COLO668 (cell line): ENCODE measurements at regions not wholly inside any gene's neighbourhood (a gene's known extent, or its start where the extent isn't known, plus 50 kb on each side); places are given as distances from the start of the nearest gene placed in this dataset.

Source experiments
- DNase-seq: peaks from one replicate; lab custom pipeline; 2025; ENCODE audit not compliant: unreplicated experiment; lab: John Stamatoyannopoulos, UW

DNA sequence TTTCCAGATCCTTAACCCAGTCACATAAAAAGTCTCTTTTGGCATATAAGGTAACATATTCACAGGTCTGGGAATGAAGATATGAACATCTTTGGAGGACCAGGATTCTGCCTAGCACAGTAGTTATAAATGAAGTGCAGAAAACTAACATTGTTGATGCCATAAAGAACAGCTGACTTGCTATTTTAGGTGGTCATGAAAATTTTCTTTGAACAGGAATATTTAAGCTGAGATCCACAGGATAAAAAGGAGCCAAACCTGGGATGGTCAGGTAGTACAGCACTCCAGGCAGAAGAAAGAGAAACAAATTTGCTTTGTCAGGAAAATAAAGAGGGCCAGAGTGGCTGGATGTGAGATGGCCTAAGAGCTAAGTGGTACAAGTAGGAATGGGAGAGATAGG lies 80.0 kb downstream of the CENPW start:
- no peak for DNase-seq

DNA sequence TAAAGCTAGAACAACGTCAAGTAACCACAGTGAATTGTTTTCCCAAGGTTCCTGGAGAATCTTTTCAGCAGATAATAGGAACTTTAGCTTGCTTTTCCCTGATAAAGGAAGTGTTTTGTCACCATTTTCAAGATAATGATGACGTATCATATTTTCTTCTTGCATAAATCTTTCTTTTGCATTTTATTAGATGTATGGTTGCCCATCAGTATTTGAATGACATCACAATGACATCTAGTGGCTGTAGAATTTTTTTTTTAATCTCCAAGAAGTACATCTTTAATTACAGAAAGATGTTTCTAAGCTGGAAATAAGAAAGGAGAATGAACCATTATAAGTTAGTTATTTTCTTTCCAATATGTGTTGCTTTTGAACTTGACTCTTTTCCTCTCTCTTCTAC lies 83.0 kb downstream of the CENPW start:
- no peak for DNase-seq

DNA sequence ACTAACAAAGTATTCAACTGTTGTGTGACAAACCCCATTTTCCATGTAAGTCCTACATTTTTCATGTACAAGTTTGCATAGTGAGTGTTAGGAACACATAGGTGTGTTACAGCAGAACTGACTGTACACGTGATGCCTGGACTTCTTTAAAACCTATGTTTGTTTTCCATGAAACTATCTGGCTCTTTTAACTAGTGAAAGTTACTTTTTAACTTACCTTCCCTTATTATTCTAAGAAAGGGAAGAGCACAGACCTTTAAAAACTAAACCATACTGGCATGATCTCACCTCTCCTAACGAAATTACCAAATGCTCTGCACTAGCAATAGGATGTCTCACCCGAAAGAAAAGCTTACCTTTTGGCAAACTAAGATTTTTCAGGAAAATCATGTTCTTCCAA lies 87.8 kb downstream of the CENPW start:
- DNase-seq = no peak

DNA sequence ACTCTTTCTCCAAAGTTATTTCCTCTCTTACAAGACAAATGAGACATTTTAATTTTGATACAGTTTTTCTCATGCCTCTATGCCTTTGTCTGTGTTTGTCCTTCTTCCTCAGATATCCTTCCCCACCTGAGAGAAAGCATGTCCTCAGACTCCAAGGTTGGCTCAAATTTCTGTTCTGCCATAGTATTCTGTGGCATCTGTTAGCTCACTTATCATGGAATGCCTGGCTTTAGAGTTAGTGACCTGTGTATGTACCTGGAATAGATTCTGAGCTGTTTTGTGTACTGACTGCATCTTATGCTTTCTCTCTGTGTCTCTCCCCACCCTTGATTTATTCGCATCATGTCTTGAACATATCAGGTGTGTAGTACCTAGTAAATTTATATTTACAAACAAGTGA lies 90.0 kb downstream of the CENPW start:
- DNase-seq = no peak

DNA sequence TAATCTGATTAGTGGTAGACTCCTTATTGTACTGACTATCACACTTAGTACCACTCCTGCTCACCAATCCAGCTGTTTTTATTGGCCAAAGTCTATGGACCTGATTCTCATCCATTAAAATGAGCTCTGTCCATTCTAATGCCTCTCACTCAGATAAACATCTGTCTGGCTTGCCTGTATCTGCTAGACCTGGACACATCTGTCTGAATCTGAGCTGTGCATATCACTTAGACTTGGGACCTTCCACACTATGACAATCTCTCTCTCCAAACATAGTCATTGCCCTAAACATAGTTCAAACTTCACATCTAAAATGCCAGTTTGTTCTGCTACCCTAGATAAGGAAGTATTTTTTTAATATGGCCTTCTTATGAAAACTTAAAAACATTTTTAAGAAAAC lies 92.6 kb downstream of the CENPW start:
- DNase-seq = no peak

DNA sequence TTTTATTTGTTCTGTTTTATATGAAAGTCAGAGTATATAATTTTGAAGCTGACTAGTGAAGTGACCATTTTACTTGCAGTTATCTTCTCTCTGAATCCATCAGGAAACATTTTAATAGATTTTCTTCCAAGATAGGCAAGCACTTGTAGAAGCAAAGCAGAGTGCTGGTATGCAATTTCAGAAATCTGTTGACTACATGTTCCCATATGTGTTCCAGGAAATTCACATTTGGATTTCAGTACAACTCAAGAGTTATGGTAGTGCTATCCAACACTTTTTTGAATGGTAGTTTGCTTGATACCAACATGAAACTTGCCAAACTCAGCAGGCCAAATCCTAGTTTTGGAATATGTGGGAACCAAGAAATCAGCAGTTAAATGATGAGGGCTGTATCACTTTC lies 94.0 kb downstream of the CENPW start:
- no peak for DNase-seq

DNA sequence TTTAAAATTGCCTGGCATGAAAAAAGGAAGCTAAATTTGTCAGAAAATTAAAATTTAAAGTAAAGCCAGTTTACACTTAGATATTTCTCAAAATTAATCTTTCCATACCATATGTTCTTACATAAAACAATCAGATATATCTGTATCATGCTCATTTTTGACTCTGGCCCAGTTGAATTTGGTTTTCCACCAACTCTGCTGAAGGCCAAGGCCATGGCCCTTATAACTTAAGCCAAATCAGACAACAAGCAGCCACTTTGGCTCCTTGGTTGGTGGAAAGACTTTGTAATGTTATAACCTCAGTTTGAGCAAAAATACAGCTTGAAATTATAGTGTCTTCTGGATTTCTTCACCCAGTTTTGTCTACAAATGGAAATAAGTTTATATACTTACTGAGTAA lies 97.3 kb downstream of the CENPW start:
- DNase-seq = no peak

DNA sequence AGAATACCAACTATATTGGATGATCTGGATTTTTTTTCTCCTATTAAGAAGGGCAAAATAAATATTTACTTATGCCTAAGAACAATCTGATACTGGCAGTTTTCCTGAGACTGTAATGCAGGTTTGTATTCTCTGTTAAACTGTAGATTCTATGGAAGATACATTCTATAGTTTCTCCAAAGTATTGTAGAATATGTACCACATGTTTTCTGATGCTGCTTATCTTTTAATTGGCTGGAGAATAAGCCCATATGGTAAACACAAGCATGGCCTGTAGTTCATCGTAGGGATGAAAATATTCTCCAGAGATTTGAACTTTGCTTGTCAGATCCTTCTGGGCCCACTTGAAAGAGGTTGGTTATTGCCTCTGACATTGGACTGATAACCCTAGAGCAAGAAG lies 99.1 kb downstream of the CENPW start:
- DNase-seq = no peak

DNA sequence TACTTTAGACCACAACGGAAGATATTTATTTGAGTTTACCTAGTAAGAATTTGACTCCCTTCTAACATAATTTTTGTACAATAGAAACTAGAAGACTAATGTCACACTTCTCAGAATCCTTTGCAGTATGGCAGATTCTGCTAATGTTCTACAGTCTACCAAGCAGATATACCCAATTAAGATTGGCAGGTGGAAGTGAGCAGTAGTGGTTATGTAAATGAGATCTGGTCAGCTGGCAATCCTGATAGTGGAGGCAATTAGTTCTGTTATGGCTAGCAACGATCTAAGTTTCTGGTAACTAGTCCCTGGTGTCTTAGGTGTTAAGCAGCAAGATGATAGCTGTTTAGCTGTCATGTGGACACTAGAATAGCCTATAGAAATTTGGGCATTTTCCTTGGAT lies 101.0 kb downstream of the CENPW start:
- DNase-seq = no peak

DNA sequence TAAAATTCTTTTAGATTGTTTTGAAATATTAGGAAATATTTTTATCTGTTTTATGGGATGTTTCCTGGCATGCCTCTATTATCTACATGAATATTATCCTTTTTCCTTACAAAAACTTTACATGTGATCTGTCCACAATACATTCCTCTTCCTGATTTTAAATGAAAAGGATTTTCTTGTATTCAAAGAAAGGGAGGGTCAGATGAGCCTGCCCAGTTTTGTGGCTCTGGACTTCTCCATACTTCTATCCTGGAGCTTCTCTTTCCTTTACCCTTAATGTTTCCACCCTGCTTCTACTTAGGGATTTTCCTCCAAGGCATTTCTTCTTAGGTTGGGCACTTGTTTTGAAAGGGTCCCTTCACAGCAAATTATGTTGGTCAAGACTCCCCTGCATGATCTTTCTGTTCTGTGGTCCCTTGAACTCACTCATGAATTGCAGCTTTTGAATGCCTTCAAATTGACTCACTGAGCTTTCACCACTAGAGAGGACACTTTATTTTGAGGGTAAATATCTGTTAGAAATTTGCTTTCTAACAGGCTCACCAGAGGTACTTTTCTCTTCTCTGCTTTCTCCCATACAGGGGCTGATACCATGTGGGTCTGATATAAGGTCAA lies 104.9 kb downstream of the CENPW start:
- no peak for DNase-seq

DNA sequence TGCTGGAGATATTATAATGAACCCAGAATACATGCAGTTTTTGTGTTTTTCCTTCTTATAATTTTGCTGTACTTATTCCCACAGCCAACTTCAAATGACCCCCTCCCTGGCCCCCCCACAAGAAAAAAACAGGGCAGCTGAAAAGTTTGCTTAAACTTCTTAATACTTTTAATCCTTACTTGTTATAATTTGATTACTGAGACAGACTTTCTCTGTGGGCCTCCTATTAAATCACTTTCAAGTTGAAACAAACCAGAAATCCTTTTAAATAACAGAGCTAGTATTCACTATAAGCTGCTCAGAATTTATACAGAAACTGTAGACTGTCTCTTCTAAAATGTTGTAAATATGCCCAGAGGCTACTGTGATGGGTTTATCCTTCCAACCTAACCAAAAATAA lies 106.3 kb downstream of the CENPW start:
- DNase-seq = no peak

DNA sequence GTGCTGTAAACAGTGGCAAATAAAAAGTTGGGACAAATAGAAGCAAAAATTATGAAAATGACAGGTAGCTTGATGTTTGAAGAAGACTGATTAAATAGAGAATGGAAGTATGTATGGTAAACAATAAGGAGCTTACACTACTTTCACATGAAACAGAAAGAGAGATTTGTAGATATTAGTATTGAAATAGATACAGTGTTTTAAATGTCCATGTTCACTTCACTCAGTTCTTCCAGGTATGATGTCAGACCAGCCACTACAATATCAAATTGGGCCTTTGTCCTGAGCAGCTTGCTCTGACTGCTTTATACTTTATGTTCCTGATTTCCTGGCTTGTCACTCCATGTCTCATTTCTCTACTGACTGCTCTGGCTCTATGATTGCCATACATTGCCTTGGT lies 107.5 kb downstream of the CENPW start:
- no peak for DNase-seq

DNA sequence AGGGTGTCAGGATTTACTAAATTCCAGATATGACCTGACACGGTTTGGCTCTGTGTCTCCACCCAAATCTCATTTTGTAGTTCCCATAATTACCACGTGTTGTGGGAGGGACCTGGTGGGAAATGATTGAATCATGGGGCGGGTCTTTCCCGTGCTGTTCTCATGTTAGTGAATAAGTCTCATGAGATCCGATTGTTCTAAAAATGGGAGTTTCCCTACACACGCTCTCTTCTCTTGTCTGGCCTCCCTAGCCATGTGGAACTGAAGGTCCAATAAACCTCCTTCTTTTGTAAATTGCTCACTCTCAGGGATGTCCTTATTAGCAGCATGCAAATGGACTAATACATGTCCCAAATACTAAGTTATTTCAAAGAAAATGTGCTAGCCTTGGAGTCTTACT lies 121.1 kb downstream of the CENPW start:
- no peak for DNase-seq

DNA sequence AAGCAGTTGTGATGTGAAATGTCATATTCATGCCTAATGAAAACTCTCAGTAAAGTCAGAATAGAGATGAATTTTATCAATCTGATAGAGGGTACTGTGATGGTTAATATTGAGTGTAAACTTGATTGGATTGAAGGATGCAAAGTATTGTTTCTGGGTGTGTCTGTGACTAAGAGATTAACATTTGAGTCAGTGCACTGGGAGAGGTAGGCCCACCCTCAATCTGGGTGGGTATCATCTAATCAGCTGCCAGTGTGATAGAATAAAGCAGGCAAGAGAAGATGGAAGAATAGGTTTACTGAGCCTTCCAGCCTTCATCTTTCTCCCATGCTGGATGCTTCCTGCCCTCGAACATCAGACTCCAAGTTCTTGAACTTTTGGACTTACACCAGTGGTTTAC lies 124.3 kb downstream of the CENPW start:
- no peak for DNase-seq

DNA sequence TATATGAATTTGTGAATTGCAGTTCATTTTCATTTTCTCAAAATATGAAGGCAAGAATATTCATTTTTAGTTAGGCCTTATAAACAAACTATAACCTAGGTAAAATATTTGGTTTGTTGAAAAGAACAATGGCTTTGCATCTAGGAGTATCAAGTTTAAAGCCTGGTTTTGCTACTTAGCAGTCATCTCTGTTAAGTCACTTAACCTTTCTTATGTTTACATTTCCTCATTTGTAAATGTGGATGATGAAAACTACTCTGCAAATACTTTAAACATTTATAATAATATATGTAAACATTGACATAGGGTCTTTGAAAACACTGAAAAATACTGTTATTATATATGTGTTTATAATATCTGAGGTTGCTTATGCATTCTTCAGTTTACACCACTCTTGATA lies 135.5 kb downstream of the CENPW start:
- DNase-seq = no peak

DNA sequence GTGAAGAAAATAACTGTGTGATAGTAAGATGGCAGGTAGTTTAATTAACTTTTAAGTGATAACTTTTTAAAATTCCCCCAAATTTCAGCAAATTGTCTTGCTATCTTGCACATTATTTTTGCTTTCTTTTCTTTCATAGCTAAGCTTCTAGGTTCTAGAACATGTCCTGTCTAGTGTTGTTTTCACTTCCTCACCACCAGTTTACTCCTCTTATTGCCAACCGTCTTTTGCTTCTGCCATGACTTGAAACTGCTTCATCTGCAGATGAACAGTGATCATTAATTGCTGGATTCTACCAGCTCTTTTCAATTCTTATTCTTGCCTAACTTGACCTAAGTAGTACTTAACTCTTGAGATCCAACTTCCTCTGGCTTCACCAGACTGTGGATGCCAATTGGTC lies 137.8 kb downstream of the CENPW start:
- no peak for DNase-seq

DNA sequence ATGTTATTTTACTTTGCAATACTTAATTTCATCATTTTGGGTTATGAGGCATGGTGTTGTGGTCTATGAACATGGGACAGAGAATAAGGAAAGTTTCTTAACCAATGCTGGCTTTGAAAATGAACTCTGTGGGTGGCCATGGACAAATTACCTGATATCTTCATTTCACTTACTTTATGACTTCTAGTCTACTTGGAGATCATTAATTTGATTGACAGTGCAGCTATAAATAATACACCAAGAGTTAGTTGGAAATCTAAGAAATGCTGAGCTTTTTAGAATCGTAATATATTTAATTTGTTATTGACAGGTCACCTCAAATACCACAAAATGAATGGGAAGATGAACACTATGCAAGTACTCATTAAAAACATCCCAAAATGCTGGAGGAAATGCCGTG lies 140.4 kb downstream of the CENPW start:
- DNase-seq = no peak

DNA sequence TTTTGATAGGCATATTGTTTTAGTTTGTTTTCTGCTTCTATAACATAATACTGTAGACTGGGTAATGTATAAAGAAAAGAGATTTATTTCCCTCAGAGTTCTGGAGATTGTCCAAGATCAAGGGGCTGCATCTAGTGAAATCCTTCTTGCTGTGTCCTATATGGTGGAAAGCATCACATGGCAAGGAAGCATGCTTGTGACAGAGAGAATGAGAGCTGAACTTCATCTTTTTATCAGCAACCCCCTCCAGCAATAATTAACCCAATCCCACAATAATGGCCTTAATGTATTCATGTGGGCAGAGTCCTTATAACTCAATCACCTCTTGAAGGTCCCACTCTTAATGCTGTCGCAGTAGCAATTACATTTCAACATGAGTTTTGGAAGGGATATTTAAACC lies 141.4 kb downstream of the CENPW start:
- DNase-seq = no peak

DNA sequence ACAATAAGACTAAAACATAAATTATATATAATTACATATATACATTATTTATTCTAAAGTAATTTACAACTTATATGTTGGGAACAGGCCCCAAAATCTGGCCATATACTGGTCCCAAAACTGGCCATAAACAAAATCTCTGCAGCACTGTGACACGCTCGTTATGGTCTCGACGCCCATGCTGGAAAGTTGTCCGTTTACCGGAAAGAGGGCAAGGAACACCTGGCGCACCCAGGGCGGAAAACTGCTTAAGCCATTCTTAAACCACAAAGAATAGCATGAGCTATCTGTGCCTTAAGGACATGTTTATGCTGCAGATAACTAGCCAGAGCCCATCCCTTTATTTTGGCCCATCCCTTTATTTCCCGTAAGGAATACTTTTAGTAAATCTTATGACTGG lies 164.9 kb downstream of the CENPW start:
- DNase-seq = no peak

DNA sequence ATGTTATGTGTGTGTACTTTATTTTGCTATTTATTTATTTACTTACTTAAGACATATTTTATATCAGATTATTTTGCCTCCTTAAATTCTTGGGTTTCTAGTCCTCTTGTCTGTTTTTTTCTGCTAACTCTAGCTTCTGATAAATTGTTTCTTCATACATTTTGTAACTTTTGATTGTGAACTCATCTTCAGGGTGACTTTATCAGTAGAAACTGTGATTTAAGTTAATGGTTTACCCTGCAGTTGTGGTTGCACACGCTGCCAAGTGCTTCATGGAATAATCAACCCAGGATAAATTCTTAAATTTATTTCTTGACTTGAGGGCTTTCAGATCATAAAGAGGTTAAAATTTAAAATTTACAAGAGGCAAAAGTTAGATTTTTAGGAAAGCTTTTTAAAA lies 173.3 kb downstream of the CENPW start:
- no peak for DNase-seq

DNA sequence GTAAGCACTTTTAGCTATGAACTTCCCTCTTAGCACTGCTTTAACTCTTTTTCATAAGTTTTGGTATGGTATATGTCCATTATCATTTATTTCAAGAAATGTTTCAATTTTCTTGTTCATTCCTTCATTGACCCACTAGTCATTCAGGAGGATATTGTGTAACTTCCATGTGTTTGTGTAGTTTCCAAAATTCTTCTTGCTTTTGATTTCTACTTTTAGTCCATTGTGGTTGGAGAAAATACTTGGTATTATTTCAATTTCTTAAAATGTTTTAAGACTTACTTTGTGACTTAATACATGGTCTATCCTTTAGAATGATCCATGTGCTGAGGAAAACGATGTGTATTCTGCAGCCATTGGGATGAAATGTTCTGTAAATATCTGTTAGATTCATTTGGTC lies 176.5 kb downstream of the CENPW start:
- DNase-seq = no peak

DNA sequence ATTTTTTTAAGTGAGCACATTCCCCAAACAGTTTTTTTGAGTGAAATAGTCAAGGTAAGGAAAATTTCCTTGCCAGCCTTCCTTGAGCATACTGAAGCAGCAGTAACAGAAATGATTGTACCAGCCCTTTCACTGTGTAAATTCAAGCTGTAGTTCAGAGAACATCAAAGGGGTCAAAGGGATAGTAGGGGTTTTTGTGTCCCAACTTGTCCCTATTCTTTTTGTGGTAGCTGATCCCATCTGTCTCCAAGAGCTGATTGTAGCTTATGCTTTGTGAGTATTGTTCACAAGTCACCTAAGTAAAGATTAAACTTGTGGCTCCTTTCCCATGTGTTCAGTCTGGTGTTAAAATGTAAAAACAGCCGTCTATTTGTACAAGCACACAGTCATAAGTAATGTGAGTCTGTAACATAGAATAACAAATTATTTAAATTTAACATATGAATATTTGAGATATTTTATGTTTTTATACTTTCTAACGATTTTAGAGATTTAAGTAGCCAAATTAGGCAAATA lies 185.0 kb downstream of the CENPW start:
- DNase-seq = no peak

DNA sequence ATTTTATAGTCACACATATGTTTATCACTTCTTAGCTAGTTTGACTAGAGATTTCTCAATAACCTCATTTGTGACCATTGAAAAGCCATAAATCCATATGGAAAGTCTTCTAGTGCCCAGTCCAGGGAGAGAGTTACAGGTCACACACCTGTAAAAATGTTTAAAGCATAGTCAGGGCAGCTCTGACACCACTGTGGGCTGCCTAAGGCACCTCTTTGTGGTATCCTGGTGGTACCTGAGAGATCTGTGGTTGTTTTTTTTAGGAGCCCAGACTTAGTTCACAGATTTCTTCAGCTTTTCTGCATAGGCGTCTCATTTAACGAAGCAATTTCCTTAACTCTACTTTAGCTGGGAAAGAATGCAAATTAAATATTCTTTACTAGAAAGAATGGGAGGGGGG lies 186.6 kb downstream of the CENPW start:
- no peak for DNase-seq
